ENCODE measurements at regions not wholly inside any gene's neighbourhood (a gene's known extent, or its start where the extent isn't known, plus 50 kb on each side); places are given as distances from the start of the nearest gene placed in this dataset.

DNA sequence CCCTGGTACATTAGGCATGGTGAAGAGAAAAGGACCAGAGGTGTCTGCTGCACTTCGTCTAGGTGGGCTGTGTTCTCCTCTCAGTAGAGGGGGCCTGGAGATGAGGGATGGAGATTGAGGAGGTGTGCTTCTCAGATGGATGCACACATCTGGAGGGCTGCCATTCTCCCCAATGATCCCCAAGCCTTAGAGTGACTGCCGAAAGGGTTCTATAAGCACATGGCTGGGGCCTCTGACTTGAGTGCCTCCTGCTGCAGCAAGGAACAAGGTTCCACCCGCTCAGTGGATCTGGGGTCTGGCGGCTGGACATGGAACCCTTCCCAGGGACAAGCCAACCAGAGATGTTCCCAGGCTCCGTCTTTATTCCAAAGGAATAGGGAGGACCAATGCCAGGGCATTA lies 66.8 kb downstream of the CPN2 start:
- no peaks in the 10 kb centered on the region for H3K27me3 ChIP-seq (ENCODE audit: insufficient read depth, low read length, poor library complexity, severe bottlenecking)
- TF ChIP-seq EZH2phosphoT487 (IDR thresholded peaks at IDR 0.05; ENCODE audit: borderline replicate concordance): no peak
- TF ChIP-seq, protein P1, sequence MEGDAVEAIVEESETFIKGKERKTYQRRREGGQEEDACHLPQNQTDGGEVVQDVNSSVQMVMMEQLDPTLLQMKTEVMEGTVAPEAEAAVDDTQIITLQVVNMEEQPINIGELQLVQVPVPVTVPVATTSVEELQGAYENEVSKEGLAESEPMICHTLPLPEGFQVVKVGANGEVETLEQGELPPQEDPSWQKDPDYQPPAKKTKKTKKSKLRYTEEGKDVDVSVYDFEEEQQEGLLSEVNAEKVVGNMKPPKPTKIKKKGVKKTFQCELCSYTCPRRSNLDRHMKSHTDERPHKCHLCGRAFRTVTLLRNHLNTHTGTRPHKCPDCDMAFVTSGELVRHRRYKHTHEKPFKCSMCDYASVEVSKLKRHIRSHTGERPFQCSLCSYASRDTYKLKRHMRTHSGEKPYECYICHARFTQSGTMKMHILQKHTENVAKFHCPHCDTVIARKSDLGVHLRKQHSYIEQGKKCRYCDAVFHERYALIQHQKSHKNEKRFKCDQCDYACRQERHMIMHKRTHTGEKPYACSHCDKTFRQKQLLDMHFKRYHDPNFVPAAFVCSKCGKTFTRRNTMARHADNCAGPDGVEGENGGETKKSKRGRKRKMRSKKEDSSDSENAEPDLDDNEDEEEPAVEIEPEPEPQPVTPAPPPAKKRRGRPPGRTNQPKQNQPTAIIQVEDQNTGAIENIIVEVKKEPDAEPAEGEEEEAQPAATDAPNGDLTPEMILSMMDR (conservative IDR thresholded peaks at IDR 0.05; ENCODE audit: low read length): no peak
- H4K20me1 ChIP-seq (ENCODE audit: insufficient read depth, low read length, poor library complexity, severe bottlenecking): no peaks in the 10 kb centered on the region

DNA sequence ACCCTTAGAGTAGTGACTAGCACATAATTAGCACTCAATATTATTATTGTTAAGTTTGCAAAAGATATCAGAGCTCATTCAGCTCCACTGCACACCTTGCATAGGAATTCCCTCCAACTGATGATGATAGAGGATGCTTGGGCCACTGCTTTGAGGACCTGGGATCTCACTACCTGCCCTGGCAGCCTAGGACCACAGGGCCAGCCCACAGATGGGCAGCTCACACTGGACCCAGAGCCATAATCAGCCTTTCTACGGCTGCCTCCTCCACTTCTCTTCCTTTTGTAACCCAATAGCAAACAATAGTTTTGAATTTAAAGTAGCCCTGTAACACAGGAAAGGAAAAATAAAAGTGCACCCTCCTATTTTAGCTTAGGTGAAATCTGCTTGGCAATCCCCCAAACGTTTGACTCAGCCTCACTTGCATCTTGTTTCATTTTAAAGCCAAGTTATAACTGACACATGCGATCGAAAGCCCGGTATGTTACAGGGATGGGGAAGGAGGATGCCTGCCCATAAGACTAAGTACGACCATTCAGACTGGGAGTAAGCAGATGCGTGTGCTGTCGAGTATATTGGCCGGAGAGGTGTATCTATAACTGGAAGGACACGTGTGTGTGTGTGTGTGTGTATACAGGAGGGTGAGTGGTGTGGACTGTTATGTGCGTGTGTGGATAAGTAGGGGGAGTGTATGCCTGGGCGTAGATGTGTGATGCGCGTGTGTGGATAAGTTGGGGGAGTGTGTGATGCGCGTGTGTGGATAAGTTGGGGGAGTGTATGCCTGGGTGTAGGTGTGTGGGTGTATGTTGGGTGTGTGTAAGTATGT lies 65.9 kb downstream of the CPN2 start:
- H3F3A ChIP-seq (ENCODE audit: low read depth): no peaks in the 10 kb centered on the region
- H3K36me3 ChIP-seq (ENCODE audit: insufficient read depth, low read length): no peaks in the 10 kb centered on the region
- H3K4me1 ChIP-seq (ENCODE audit: insufficient read depth, low read length, poor library complexity, severe bottlenecking): peaks cover 12% of the 10 kb centered on the region
- H3K4me2 ChIP-seq (ENCODE audit: low read depth, low read length, poor library complexity, severe bottlenecking): no peak overlapping the region
- no peaks in the 10 kb centered on the region for H3K9me3 ChIP-seq (ENCODE audit: insufficient read depth, low read depth, low read length)
- no peak overlapping the region for H3K4me3 ChIP-seq (ENCODE audit: low read length, poor library complexity, severe bottlenecking)
- TF ChIP-seq EZH2phosphoT487 (IDR thresholded peaks at IDR 0.05; ENCODE audit: borderline replicate concordance): no peak
- TF ChIP-seq, protein P1 (conservative IDR thresholded peaks at IDR 0.05; ENCODE audit: low read length): no peak
- H3K79me2 ChIP-seq (ENCODE audit: insufficient read depth, low read length): no peaks in the 10 kb centered on the region
- no peak overlapping the region for H2AFZ ChIP-seq (ENCODE audit: low read length)
- no peaks in the 10 kb centered on the region for H3K9me2 ChIP-seq (replicated peaks; ENCODE audit: low read depth, low read length)
- no peaks in the 10 kb centered on the region for H3K27me3 ChIP-seq (ENCODE audit: insufficient read depth, low read length, poor library complexity, severe bottlenecking)
- H3K9ac ChIP-seq (ENCODE audit: low read depth, low read length, poor library complexity, severe bottlenecking): no peak overlapping the region
- no peaks in the 10 kb centered on the region for H4K20me1 ChIP-seq (ENCODE audit: insufficient read depth, low read length, poor library complexity, severe bottlenecking)

More for the DNA sequence above, 66.8 kb downstream of the CPN2 start:
- Histone ChIP-seq H3K9me3 (ENCODE audit: insufficient read depth, low read depth, low read length) (no peaks in the 10 kb centered on the region), H3K4me3 (ENCODE audit: low read length, poor library complexity, severe bottlenecking) (no peak overlapping the region), H3K4me2 (ENCODE audit: low read depth, low read length, poor library complexity, severe bottlenecking) (no peak overlapping the region), H3F3A (ENCODE audit: low read depth) (no peaks in the 10 kb centered on the region), H2AFZ (ENCODE audit: low read length) (no peak overlapping the region), H3K9me2 (replicated peaks; ENCODE audit: low read depth, low read length) (no peaks in the 10 kb centered on the region), H3K9ac (ENCODE audit: low read depth, low read length, poor library complexity, severe bottlenecking) (no peak overlapping the region), H3K79me2 (ENCODE audit: insufficient read depth, low read length) (no peaks in the 10 kb centered on the region), H3K4me1 (ENCODE audit: insufficient read depth, low read length, poor library complexity, severe bottlenecking) (peaks cover 12% of the 10 kb centered on the region), H3K36me3 (ENCODE audit: insufficient read depth, low read length) (no peaks in the 10 kb centered on the region)

DNA sequence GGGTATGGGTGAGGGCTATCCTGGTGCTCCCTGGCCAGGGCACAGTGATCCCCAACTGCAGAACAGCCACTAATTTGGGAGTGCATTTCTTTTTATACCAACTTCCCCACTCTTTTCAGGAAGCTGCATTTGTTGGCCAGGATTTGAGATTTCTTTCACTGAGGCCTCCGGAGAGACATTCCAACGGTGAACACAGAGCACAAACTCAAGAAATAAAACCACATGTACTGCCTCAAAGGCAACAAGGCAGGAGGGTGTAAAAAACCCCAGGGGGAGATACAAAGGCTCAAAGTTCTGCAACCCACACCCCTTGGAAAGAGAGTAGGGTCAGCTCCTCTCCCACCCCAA lies 65.3 kb downstream of the CPN2 start:
- H3K9me3 ChIP-seq (ENCODE audit: insufficient read depth, low read depth, low read length): no peaks in the 10 kb centered on the region
- TF ChIP-seq EZH2phosphoT487 (IDR thresholded peaks at IDR 0.05; ENCODE audit: borderline replicate concordance): no peak
- TF ChIP-seq, protein P1 (conservative IDR thresholded peaks at IDR 0.05; ENCODE audit: low read length): no peak
- H3K4me1 ChIP-seq (ENCODE audit: insufficient read depth, low read length, poor library complexity, severe bottlenecking): peaks cover 12% of the 10 kb centered on the region
- no peak overlapping the region for H2AFZ ChIP-seq (ENCODE audit: low read length)
- H3F3A ChIP-seq (ENCODE audit: low read depth): no peaks in the 10 kb centered on the region
- no peaks in the 10 kb centered on the region for H3K36me3 ChIP-seq (ENCODE audit: insufficient read depth, low read length)
- H3K9me2 ChIP-seq (replicated peaks; ENCODE audit: low read depth, low read length): no peaks in the 10 kb centered on the region
- H4K20me1 ChIP-seq (ENCODE audit: insufficient read depth, low read length, poor library complexity, severe bottlenecking): no peaks in the 10 kb centered on the region
- H3K27me3 ChIP-seq (ENCODE audit: insufficient read depth, low read length, poor library complexity, severe bottlenecking): no peaks in the 10 kb centered on the region
- H3K79me2 ChIP-seq (ENCODE audit: insufficient read depth, low read length): no peaks in the 10 kb centered on the region
- no peak overlapping the region for H3K4me2 ChIP-seq (ENCODE audit: low read depth, low read length, poor library complexity, severe bottlenecking)
- H3K9ac ChIP-seq (ENCODE audit: low read depth, low read length, poor library complexity, severe bottlenecking): no peak overlapping the region
- H3K4me3 ChIP-seq (ENCODE audit: low read length, poor library complexity, severe bottlenecking): no peak overlapping the region

Measured in Loucy (cell line).